CD4-positive, CD25-positive, alpha-beta regulatory T cell (primary cell): ENCODE measurements at regions not wholly inside any gene's neighbourhood (a gene's known extent, or its start where the extent isn't known, plus 50 kb on each side); places are given as distances from the start of the nearest gene placed in this dataset.

ENCODE experiments used
- ATAC-seq, 2 donors: fragments of 150-1000 bp; cut with Tn5 transposase; one replicate each; pipeline ENCODE4 v1.10.0; 2021; ENCODE audit warnings: low read depth in 2 of 2, moderate number of reproducible peaks in 2 of 2, moderate library complexity in 1 of 2
- DNase-seq, 3 donors: peaks; one replicate each; pipeline versions ENCODE4 v3.0.0 to v3.0.0-alpha.2; 2012 to 2022; ENCODE audit warnings: mixed read lengths in 1 of 3
- H3K27ac ChIP-seq: one replicate; pipeline ENCODE4 v1.7.0; 2013; ENCODE audit warnings: mild to moderate bottlenecking, low read length; ENCODE audit not compliant: insufficient read depth, poor library complexity, severe bottlenecking
- H3K27me3 ChIP-seq: one replicate; pipeline ENCODE4 v1.7.0; 2013; ENCODE audit warnings: low read length; ENCODE audit not compliant: control insufficient read depth, insufficient read depth
- H3K36me3 ChIP-seq: one replicate; pipeline ENCODE4 v1.7.0; 2013; ENCODE audit warnings: mild to moderate bottlenecking, low read length, moderate library complexity; ENCODE audit not compliant: control insufficient read depth, insufficient read depth
- H3K4me1 ChIP-seq: 2 replicates; pipeline ENCODE4 v1.7.0; 2013; ENCODE audit warnings: mild to moderate bottlenecking, low read length; ENCODE audit not compliant: insufficient read depth, control insufficient read depth, poor library complexity, severe bottlenecking
- H3K4me3 ChIP-seq: one replicate; pipeline ENCODE4 v1.7.0; 2013; ENCODE audit warnings: low read depth, mild to moderate bottlenecking, low read length, moderate library complexity
- H3K9me3 ChIP-seq, 2 experiments: 1 replicate in 1 of 2; 2 replicates in 1 of 2; pipeline ENCODE4 v1.7.0; 2013; ENCODE audit warnings: low read length in 2 of 2, mild to moderate bottlenecking in 1 of 2, moderate library complexity in 1 of 2; ENCODE audit not compliant: control insufficient read depth in 2 of 2
- H3K27ac Mint-ChIP-seq, 3 donors: one replicate each; pipeline ENCODE4 v1.8.0; 2020 to 2022; ENCODE audit warnings: mild to moderate bottlenecking in 3 of 3, mixed read lengths in 3 of 3, moderate library complexity in 2 of 3
- H3K27me3 Mint-ChIP-seq: one replicate; pipeline ENCODE4 v1.8.0; 2022; ENCODE audit warnings: mild to moderate bottlenecking, mixed read lengths
- H3K36me3 Mint-ChIP-seq: one replicate; pipeline ENCODE4 v1.8.0; 2020; ENCODE audit warnings: mixed read lengths
- H3K4me1 Mint-ChIP-seq, 4 donors: one replicate each; pipeline ENCODE4 v1.8.0; 2020 to 2022; ENCODE audit warnings: mixed read lengths in 4 of 4, mild to moderate bottlenecking in 1 of 4
- H3K4me3 Mint-ChIP-seq, 4 donors: one replicate each; pipeline ENCODE4 v1.8.0; 2020 to 2022; ENCODE audit warnings: mild to moderate bottlenecking in 4 of 4, mixed read lengths in 4 of 4, moderate library complexity in 3 of 4
- H3K9me3 Mint-ChIP-seq, 7 donors: one replicate each; pipeline ENCODE4 v1.8.0; 2020 to 2022; ENCODE audit warnings: mixed read lengths in 7 of 7, mild to moderate bottlenecking in 3 of 7, moderate library complexity in 2 of 7

DNA sequence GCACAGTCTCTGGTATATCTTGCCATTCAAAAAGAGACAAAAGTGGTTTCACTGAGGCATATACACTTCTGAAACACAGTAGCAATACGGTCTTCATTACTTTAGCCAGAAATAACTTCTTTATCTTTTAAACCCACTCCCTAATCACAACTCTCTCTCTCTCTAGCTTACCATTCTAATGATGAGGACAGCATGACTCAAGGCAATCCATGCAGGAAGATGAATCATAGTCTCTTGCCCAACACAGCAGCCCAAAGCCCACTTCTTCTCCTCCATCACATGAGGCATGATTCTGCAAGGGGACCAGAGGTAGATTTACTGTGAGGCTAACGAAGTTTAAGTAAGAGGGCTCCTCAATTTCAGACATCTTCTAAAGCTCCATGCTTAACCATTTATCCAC, 285.0 kb upstream of the NR5A2 start:
- Mint-ChIP-seq H3K27ac (no peak overlapping the region), H3K27me3 (peaks cover 8% of the 10 kb centered on the region), H3K4me1 (no peaks in the 10 kb centered on the region), H3K36me3 (no peaks in the 10 kb centered on the region), H3K4me3 (no peak overlapping the region), H3K9me3 (no peaks in the 10 kb centered on the region)
- no peaks in the 10 kb centered on the region for H3K4me1 ChIP-seq
- ATAC-seq = peak in 1 of 2 donors; percentile 20
- H3K36me3 ChIP-seq = no peaks in the 10 kb centered on the region
- DNase-seq = no peak
- peaks cover 4% of the 10 kb centered on the region for H3K27me3 ChIP-seq
- no peaks in the 10 kb centered on the region for H3K9me3 ChIP-seq
- no peak overlapping the region for H3K27ac ChIP-seq
- H3K4me3 ChIP-seq = no peak overlapping the region

DNA sequence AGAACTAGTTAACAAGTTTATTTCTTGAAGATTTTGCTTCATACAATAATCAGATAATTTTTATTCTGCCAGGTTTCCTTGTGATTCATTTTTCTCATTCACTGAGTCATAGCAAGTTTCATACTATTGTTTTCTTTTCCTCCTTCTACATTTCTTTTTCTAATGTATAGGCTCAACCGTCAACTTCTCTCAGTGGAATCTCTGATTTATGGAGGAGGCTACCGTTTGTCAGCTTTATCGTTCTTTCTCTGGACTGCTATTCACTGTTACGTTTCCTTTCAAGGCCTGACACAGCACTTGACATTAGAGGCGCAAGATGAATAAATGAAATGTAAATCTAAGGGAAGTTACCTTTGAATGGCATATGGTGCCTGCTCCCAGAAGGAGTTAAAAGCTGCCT, 284.3 kb upstream of the NR5A2 start:
- no peaks in the 10 kb centered on the region for H3K4me1 Mint-ChIP-seq
- no peaks in the 10 kb centered on the region for H3K9me3 Mint-ChIP-seq
- Histone ChIP-seq H3K4me3 (no peak overlapping the region), H3K27ac (no peak overlapping the region), H3K27me3 (peaks cover 4% of the 10 kb centered on the region), H3K9me3 (no peaks in the 10 kb centered on the region), H3K4me1 (no peaks in the 10 kb centered on the region), H3K36me3 (no peaks in the 10 kb centered on the region)
- H3K27ac Mint-ChIP-seq = no peak overlapping the region
- no peak for DNase-seq
- peaks cover 8% of the 10 kb centered on the region for H3K27me3 Mint-ChIP-seq
- H3K4me3 Mint-ChIP-seq = no peak overlapping the region
- no peak for ATAC-seq
- no peaks in the 10 kb centered on the region for H3K36me3 Mint-ChIP-seq

DNA sequence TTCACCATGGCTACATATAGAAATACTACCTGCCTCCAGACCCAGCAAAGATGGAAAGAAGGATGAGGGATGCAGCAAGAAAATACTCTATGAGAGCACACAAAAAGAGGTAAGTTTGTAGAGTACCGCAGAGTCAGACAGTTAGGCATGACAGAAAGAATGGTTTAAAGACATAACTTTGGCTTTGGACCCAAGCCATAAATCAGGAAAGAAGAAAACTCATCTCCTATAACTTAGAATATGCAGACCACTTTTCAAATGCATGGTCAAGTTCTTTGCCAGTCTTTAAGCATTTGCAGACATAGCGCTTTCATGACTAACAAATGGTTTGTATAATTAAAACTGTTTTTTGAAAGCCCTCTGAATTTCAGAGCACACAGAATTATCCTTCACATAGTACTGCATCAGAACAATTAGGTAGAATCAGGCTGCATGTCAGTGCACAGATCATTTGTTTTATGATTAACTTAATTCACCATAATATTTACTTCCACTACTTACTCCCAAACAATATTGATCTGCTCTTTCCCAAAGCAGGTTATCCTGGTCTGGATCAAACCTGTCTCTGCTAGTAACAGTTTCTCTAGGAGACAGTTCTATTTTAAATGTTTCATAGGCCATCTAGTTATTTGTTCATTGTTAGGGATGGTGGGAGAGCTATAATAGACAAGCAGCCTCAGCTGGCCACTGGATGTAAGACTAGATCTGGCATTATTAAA, 280.7 kb upstream of the NR5A2 start:
- Mint-ChIP-seq H3K27me3 (peaks cover 8% of the 10 kb centered on the region), H3K9me3 (peaks cover 0 to 2% (median 0%) of the 10 kb centered on the region in 7 donors), H3K4me3 (no peak overlapping the region), H3K4me1 (no peaks in the 10 kb centered on the region), H3K36me3 (no peaks in the 10 kb centered on the region), H3K27ac (no peak overlapping the region)
- H3K4me1 ChIP-seq = no peaks in the 10 kb centered on the region
- ATAC-seq (no peak), DNase-seq (no peak)
- no peaks in the 10 kb centered on the region for H3K9me3 ChIP-seq
- no peak overlapping the region for H3K27ac ChIP-seq
- H3K36me3 ChIP-seq = no peaks in the 10 kb centered on the region
- peaks cover 4% of the 10 kb centered on the region for H3K27me3 ChIP-seq
- H3K4me3 ChIP-seq = no peak overlapping the region

DNA sequence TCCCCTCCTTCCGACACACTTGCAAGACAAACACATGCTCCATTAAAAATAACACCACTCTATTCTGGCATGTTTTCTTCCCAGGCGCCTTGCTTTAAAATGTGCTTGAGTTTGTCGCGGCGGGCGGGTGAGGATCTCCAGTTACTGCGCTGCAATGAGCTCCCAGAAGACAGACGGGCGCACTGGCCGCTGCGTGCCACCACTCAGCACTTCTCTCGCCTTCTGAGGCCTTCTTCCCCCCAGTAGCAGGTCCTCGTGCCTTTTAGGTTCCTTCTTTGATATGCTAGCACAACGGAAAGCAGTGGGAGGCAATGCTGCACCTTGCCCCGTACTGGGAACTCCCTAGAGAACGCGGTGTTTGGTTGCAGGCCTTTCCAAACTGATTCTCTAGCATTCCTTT, 279.5 kb upstream of the NR5A2 start:
- no peak overlapping the region for H3K4me3 Mint-ChIP-seq

DNA sequence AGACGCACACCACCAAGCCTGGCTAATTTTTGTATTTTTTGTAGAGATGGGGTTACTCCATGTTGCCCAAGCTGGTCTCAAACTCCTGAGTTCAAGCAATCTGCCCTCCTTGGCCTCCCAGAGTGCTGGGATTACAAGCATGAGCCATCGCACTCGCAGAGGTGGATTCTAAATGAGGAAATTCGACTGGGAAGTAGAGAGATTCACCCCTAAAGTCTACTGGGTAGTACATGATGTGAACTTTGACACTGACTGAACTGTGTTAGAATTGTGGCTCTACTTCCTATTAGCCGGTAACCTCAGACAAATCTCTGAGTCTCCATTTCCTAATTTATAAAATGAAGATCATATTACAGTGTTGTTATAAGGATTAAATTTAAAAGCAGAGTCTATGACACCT, 276.0 kb upstream of the NR5A2 start:
- H3K36me3 Mint-ChIP-seq = no peaks in the 10 kb centered on the region
- Histone ChIP-seq H3K27ac (no peak overlapping the region), H3K4me1 (no peaks in the 10 kb centered on the region), H3K27me3 (no peaks in the 10 kb centered on the region), H3K36me3 (no peaks in the 10 kb centered on the region), H3K9me3 (no peaks in the 10 kb centered on the region), H3K4me3 (no peak overlapping the region)
- H3K9me3 Mint-ChIP-seq = peaks cover 0 to 2% (median 0%) of the 10 kb centered on the region in 7 donors
- no peak overlapping the region for H3K27ac Mint-ChIP-seq
- peaks cover 6% of the 10 kb centered on the region for H3K27me3 Mint-ChIP-seq
- no peak for DNase-seq
- H3K4me3 Mint-ChIP-seq = no peak overlapping the region
- H3K4me1 Mint-ChIP-seq = no peaks in the 10 kb centered on the region
- ATAC-seq = no peak

More for the DNA sequence above, 279.5 kb upstream of the NR5A2 start:
- ATAC-seq = no peak
- H3K4me3 ChIP-seq = no peak overlapping the region
- H3K9me3 ChIP-seq = no peaks in the 10 kb centered on the region
- Mint-ChIP-seq H3K27me3 (peaks cover 8% of the 10 kb centered on the region), H3K36me3 (no peaks in the 10 kb centered on the region), H3K9me3 (peaks cover 0 to 2% (median 0%) of the 10 kb centered on the region in 7 donors), H3K4me1 (no peaks in the 10 kb centered on the region), H3K27ac (no peak overlapping the region)
- no peak for DNase-seq
- no peaks in the 10 kb centered on the region for H3K4me1 ChIP-seq
- no peak overlapping the region for H3K27ac ChIP-seq
- no peaks in the 10 kb centered on the region for H3K36me3 ChIP-seq
- H3K27me3 ChIP-seq = no peaks in the 10 kb centered on the region

DNA sequence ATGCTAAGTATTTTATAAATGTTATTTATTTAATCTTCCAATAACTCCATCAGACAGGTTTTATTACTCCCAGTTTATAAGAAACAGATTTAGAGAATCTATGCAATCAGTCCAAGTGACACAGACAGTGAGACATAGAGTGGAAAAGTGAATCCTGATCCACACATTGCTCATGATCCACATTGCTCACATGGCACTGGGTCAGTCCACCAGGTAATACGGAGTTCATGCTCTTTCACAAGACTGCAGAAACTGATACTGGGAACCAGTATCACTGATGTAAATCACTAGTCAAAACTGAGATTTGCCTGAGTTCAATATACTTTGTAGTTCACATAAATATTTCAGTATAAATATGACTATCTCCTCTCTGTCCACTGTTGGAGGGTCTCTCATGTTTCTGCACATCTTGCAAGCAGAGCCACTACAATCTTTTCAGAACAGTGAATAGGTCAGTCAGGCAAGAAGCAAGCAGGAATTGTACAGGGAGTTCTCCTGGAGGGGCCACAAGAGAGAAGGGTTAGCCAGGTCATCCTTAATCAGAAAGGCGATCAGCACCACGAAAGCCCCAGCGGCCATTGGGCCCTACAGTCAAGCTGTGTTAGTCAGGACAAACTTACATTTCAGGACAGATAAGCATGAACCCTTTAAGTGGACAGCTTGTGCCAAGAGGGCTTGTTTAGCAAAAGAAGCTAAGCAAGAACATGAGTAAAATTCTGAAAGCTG, 275.4 kb upstream of the NR5A2 start:
- H3K4me3 ChIP-seq = no peak overlapping the region
- Mint-ChIP-seq H3K4me1 (no peaks in the 10 kb centered on the region), H3K36me3 (no peaks in the 10 kb centered on the region), H3K9me3 (peaks cover 0 to 2% (median 0%) of the 10 kb centered on the region in 7 donors), H3K27me3 (peaks cover 10% of the 10 kb centered on the region), H3K4me3 (no peak overlapping the region), H3K27ac (no peak overlapping the region)
- no peaks in the 10 kb centered on the region for H3K9me3 ChIP-seq
- DNase-seq = no peak
- no peaks in the 10 kb centered on the region for H3K27me3 ChIP-seq
- H3K27ac ChIP-seq = no peak overlapping the region
- H3K36me3 ChIP-seq = no peaks in the 10 kb centered on the region
- no peaks in the 10 kb centered on the region for H3K4me1 ChIP-seq
- no peak for ATAC-seq

DNA sequence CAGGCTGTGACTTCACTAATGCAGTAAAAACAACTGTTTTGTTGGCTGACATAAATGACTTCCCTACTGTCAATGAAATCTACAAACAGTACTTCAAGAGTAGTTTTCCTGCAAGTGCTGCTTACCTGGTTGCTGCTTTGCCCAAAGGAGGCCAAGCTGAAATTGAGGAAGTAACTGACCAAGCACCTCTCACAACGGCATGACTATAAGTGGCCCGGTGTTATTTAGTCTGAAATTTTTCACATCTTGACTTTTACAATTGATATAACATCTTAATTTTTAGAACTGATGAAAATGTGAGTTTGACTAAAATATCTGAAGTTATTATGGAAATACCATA, 274.9 kb upstream of the NR5A2 start:
- Mint-ChIP-seq H3K36me3 (no peaks in the 10 kb centered on the region), H3K4me3 (no peak overlapping the region), H3K27me3 (peaks cover 10% of the 10 kb centered on the region), H3K4me1 (no peaks in the 10 kb centered on the region), H3K27ac (no peak overlapping the region), H3K9me3 (peaks cover 0 to 2% (median 0%) of the 10 kb centered on the region in 7 donors)
- H3K4me3 ChIP-seq = no peak overlapping the region
- H3K4me1 ChIP-seq = no peaks in the 10 kb centered on the region
- H3K27me3 ChIP-seq = peaks cover 2% of the 10 kb centered on the region
- H3K9me3 ChIP-seq = no peaks in the 10 kb centered on the region
- no peak overlapping the region for H3K27ac ChIP-seq
- DNase-seq (no peak), ATAC-seq (no peak)
- no peaks in the 10 kb centered on the region for H3K36me3 ChIP-seq

DNA sequence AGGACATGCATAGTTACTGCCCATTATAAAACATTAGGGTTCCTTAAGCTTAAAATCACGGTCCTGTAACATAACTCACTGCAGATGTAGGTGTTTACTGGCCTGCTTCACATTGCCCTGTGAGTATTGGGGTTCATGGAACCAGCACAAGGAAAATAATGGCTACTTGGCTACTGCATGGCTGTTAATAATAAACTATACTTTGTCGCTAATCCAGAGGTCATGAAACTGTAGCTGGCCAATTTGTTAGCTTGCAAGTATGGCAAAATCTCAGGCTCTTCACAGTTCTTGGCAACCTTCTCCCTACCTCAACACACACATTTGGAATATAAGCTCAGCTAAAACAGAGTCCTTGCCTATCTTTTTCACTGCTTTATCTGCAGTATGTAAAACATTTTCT, 274.0 kb upstream of the NR5A2 start:
- Mint-ChIP-seq H3K4me1 (no peaks in the 10 kb centered on the region), H3K27me3 (peaks cover 10% of the 10 kb centered on the region), H3K9me3 (peaks cover 0 to 2% (median 0%) of the 10 kb centered on the region in 7 donors), H3K27ac (no peak overlapping the region), H3K36me3 (no peaks in the 10 kb centered on the region), H3K4me3 (no peak overlapping the region)
- H3K27ac ChIP-seq = no peak overlapping the region
- H3K9me3 ChIP-seq = no peaks in the 10 kb centered on the region
- H3K27me3 ChIP-seq = peaks cover 5% of the 10 kb centered on the region
- no peaks in the 10 kb centered on the region for H3K4me1 ChIP-seq
- H3K36me3 ChIP-seq = no peaks in the 10 kb centered on the region
- H3K4me3 ChIP-seq = no peak overlapping the region
- DNase-seq = no peak
- no peak for ATAC-seq
